Posterior cingulate gyrus (tissue), 11 donors: ENCODE measurements at regions not wholly inside any gene's neighbourhood (a gene's known extent, or its start where the extent isn't known, plus 50 kb on each side); places are given as distances from the start of the nearest gene placed in this dataset.
A peak's percentile ranks its signal among the peaks of the same experiment; 100 is the strongest.
"Not testable (repeated sequence)": the region's sequence is repeated elsewhere in the genome, so short reads cannot be mapped to it uniquely, and the experiment has no call there.

Experiments
- DNase-seq, 10 donors: peaks; one replicate each; pipeline versions ENCODE4 v3.0.0 to v3.0.0-alpha.2; 2020 to 2021; ENCODE audit warnings: mixed read lengths in 3 of 10
- intact Hi-C: fragments of 100-400 bp; cut with DNase I; formaldehyde crosslinking; loops from one replicate; pipeline ENCODE4 v1.15.1; 2023

DNA sequence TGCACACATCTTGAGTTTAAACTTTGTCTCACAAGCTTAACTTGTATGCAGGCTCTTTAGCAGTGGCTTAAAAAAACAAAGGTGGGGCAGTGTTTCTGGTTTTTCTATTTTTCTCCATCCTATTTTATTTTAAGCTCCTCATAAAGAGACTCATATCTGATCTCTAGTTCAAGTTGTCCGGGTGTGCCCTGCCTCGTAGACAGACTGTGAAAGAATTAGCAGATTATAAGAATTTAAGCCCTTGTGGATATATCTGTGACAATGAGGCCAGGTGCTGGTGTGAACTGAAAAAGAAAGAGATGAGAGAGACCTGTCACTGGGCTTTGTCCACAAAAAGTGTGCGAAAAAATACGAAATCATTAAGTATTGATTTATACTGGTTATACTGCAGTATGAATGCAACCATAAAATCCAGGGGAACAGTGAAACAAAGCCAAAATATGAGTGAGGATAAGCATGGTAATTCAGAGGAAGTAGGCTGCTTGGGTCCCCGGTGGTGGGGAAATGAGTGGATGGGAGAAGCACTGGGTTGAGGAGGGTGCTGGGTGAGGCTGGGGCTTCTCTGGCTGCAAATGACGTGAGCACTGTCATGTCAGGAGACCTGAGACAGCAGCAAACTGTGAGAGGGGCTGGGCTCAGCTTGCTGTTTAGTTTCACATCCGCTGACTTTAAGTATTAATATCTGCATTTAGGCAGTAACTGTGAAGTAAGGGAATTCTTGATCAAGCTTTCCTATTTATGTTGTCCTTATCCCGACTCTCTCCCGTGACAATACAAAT is 179.7 kb upstream of the ANKRD55 start:
- peak in 8 of 10 donors; percentile 20 to 89 (median 34) for DNase-seq
- intact Hi-C loops: no loop called here

DNA sequence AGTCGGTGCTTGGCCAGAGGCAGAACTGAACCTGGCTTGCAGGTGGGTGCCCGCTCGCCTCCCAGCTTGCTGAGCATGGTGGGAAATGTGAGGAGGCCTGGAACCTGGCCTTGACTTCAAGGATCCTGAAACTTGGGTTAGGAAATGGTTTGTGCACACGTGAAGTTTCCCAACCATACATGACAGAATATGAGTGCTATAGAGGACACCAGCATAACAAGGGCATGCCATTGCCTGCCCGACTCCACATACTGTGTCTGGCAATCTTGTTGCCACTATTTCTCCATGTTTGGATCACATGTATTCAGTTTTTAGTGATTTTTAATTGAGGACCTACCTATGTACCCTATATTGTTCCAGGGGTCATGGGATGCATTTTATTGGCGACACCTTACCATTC is 177.6 kb upstream of the ANKRD55 start:
- DNase-seq: no peak
- intact Hi-C loops: no loop called here

DNA sequence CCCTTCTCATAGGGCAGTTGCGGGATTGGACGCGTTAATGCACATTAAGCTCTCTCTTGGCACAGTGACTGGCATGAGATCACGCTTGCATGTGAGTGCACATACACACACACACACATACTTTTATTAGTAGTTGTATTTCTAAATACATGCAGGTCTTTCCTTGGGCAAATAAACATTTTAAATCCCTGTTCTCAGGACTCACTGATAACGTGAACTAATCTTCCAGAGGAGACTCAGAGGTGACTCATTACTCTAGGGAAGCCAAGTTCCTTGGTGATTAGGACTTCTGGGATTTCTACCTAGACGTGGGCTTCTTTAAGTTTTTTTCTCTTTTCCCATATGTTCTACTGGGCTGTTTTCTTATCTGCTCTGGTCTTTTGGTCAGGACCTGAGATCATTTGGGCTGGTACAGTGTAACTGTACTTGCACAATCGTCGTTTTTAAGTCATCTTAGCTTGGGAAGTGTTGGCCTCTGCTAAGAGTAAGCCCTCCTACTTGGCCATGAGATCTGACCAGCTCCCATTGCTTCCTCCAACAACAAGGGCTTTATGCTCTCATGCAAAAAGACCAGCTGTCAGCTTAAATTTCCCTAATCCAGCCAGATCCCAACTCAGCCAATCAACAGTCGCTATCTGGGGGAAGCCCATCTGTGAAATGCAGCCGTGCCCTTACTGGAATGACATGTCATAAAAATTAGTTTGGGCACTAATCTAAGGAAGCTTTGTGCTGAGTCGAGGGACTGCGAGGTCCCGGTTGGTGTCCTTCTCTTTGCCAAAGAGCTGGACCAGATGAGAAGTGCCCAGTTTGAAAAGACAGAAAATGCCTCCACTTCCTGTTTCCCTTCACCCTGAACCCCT is 176.4 kb upstream of the ANKRD55 start:
- peak in 1 of 10 donors; percentile 2 for DNase-seq
- intact Hi-C loops: no loop called here

DNA sequence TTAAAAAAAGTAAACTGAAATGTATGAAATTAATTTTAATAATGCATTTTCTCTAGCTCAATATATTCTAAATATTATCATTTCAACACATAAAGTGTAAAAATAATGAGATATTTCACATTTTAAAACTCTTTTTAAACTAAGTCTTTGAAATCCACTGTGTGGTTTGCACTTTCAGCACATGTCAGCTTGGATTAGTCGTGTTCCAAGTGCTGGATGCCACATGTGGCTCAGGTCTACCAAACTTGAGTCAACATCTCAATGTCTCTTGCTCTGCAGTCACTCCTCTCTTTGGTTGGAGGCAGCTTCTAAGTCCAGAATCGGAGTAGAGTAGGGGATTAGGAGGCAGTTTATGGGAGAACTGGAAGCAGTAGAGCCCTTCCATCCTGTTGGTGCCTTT is 173.7 kb upstream of the ANKRD55 start:
- intact Hi-C loops: no loop called here

DNA sequence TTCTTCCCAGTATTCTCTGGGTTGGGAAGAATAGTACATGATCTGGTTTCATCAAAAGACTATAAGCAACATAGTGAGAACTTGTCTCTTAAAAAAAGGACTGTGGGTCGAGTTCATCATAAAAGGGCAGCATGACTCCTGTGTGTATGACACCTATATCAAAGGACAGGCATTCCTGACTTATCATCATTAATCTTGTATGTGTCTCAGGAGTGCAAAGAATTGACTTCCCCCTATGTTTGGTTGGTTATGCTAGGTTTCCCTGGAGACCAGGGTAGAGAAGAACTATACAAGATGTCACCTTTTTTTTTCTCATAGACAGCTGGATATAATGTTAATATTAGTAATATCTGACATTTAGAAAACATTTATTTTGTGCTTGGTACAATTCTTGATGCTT is 173.1 kb upstream of the ANKRD55 start:
- intact Hi-C loops: no loop called here
- no peak for DNase-seq

More for the DNA sequence above, 173.7 kb upstream of the ANKRD55 start:
- DNase-seq: no peak

DNA sequence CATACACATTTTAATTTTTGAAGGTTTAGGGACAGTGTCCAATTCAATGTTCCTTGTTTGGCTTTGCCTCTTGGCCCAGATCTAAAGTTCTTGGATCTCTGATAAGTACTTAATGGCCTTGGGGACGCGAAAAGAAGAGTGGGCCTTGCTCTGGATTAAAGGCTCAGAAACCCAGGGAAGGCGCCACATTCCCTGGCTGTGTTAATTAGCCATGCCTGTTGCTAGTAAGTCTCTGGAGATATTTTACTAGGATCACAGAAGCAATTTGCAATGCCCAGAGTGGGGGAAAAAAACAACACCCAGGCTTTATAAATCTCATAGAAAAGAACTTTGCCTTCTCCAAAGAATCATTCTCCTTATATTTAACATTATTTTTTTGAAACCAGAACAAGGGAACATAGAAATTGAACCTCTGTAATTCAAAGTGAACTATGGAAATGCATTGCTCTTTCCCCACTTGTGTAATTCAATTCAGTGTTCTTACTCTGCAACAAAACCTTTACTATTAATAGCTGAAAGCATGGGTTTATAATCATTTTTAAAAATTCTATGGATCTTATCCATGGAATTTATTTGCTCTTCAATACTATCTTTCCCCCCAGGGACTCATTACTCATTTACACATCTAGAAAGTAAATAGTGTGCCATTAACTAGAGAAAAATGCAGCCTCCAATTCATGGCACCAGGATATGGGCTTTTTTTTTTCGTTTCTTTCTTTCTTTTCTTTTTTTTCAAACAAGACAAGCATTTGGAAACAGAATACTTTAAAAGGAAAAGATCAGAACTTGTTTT is 172.2 kb upstream of the ANKRD55 start:
- DNase-seq: no peak
- intact Hi-C loops: no loop called here

DNA sequence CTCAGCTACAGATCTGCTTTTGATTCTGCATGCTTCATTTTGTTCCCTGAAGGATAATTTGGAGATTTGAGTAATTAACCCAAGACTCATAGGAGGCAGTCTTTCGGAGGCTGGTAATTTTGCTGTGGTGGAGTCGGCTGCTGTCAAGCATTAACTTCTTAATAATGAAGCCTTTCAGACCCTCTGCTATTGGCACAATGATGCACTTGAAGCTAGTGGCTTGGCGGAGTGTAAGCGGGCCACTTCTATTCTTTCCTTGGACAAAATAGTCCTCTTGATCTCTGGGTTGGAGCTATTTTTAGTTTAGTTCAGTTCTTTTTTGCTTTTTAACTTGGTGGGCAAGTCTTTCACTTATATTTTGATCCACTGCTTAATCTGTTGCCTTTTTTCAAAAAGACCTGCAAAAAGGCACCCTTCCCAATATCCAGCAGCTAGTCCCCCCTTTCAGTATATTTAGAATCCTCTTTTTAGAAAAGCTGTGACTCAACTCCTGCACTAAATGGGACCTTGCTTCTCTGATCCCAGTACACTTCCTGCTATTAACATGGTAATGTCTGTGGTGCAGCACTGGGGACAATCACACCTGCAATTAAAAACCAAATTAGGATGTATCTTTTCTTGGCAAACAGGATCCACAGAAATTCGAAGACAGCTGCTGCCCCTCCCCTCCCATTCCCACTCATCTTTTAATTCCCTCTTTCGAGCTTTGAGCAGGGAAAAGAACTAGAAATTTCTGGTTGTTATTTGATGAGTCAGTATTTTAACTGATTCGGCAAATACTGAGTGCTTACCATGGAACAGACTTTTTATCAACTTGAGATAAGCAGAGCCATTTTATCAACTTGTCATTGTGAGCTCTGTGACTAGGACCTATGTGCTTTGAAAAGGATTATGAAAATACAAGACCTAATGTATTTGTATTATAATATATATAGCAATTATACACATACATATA is 169.4 kb upstream of the ANKRD55 start:
- DNase-seq: peak in 3 of 10 donors; percentile 25 to 80 (median 49)
- intact Hi-C loops: no loop called here

DNA sequence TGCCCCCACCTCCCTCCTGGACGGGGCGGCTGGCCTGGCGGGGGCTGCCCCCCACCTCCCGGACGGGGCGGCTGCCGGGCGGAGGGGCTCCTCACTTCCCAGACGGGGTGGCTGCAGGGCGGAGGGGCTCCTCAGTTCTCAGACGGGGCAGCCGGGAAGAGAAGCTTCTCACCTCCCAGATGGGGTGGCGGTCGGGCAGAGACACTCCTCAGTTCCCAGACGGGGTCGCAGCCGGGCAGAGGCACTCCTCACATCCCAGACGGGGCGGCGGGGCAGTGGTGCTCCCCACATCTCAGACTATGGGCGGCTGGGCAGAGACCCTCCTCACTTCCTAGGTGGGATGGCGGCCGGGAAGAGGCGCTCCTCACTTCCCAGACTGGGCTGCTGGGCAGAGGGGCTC is 164.7 kb upstream of the ANKRD55 start:
- peak in 1 of 10 donors; percentile 80 for DNase-seq
- intact Hi-C loops: not testable (repeated sequence)

DNA sequence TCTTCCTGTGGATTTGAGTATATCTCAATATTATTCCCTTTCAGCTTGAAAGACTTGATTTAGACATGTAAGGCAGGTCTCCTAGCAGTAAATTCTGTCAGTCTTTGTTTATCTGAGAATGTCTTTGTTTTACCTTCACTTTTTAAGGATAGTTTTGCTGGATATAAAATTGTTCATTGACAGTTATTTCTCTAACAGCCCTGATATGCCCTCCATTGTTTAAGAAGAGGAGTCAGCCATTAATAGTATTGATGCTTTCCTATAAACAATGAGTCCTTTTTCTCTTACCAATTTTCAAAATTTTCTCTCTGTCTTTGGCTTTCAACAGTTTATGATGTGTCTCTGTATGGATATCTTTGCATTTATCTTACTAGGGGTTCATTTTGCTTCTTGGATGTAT is 163.5 kb upstream of the ANKRD55 start:
- intact Hi-C loops: no loop called here
- DNase-seq: no peak

DNA sequence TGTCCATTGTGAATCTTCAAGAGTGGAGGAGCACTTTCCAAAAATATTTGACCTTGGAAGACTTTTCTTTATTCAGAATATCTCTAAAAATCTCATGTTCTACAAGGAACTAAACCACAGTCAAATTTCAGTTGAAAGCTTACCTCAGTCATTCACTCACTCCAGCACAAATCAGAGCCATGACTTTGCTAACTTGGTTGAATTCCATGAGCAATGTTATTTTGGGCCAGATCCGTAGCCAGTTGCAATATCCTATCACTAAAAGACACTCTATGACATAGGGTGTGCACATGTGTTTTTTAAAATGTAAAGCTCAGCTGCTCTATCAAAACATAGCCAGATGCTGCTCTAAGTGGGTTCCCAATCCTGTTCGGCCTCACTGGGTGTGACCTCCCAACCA is 156.1 kb upstream of the ANKRD55 start:
- intact Hi-C loops: no loop called here
- no peak for DNase-seq

DNA sequence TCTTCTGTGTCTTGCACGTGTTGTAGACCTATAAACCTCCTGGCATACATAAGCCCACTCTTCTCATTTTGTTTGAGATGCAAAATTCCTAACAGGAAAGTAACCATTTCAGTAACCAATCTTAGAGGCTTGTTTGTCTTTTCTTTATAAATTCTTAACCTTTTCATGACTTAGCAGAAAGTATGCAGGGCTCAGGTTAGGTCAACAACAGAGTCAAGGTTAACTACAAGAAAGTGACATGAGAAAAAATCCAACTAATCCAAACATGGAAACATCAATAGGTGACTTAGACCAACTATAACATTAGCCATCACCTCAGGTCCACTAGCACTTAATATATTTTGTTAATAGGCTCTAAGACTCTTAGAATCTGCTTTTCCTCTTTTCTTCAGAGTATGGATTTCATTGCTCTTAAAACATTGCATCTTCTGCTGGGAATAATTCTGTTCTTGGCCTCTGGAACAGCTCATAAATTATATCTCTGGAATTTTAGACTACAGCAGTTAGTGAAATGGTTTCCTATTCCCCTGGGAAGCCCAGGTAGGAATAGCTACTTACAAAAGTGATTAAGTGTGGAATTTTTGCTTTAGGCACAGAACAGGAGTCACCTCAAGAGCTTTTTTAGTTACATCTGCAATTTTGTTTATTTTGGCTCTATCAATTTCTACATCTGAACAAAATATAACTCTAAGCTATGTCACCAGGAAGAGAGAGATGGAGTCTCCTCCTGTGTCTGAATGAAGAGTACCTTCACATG is 155.3 kb upstream of the ANKRD55 start:
- intact Hi-C loops: no loop called here
- no peak for DNase-seq

DNA sequence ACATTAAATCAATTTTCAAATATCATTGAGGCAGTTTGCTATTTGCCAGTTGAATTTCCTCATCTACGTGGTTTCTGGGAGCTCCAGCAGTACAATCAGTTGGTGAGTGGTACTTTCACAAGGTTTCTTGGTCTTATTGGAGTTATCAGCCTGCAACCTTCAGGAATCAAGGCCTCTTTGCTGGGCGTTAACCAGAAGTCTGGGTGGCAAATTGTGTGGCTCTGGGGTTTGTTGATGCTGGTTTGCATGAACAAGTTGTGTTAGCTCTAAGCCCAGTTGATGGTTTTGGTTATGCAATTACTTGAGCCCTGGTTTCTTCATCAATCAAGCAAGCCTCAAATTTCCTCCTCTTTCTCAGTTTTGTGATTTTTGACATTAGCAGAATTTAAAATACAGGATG is 152.9 kb upstream of the ANKRD55 start:
- no peak for DNase-seq
- intact Hi-C loops: no loop called here

DNA sequence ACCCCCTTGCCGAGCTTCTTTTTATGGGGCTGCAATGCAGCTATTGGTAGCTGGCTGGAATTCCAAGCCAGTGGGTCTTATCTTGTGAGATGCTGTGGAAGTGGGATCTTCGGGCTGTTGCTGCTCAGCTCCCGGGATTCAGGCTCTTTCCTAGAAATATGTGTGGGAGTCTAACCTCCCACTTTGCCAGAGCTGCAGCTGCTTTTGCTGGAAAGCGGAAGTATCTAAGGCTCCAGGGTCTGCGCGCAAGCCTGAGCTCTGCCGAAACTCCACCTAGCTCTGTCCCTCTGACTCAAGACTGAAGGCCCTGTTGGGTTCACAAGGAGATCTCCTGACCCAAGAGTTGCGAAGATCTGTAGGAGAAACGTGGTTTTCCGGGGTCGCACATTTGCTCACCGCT is 151.1 kb upstream of the ANKRD55 start:
- intact Hi-C loops: no loop called here
- peak in 2 of 10 donors; percentile 29 to 62 for DNase-seq

DNA sequence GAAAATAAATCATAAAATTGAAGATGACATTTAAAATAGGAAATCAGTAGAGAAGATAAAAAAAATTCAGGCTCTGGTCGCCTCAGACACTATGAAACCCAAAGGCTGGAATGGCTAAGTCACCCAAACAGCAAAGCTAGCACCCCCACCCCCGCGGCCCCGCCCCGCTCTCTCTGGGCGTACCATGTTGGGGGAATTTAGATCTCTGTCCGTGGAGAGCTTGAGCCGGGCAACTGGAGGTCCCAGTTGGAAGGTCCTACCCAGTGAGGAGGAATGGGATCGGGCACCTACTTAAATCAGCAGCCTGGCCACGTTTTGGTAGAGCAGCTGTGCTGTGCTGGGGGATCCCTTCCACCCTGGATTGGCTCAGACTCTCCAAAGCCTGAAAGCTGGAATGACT is 150.6 kb upstream of the ANKRD55 start:
- DNase-seq: peak in 2 of 10 donors; percentile 49 to 63
- intact Hi-C loops: no loop called here

DNA sequence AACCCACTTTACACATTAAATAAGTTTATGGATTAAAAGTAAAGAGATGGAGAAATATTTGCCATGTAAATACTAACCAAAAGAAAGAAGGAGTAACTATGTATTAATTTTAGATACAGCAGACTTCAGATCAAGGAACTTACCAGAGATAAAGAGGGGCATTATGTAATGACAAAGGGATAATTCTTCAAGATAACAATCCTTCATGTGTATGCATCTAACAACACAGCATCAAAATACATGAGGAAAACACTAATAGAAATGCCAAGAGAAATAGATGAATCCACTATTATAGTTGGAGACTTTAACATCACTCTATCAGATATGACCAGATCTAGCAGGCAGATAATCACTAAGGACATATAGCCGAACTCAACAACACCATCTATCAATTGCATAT is 149.8 kb upstream of the ANKRD55 start:
- intact Hi-C loops: no loop called here
- no peak for DNase-seq

DNA sequence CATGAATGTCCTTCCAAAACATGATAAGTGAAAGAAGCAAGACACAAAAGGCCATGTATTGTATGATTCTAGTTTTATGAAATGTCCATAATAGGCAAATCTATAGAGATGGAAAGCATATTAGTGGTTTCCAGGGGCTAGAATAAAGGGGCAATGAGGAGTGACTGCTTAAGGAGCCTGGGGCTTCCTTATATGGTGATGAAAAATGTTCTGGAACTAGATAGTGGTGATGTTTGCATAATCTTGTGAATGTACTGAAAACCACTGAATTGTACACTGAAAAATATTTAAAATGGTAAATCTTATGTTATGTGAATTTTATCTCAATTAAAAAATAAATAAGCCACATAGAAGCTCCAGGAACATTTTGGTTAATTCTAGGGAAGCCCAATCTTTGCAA is 144.4 kb upstream of the ANKRD55 start:
- no peak for DNase-seq
- intact Hi-C loops: no loop called here

DNA sequence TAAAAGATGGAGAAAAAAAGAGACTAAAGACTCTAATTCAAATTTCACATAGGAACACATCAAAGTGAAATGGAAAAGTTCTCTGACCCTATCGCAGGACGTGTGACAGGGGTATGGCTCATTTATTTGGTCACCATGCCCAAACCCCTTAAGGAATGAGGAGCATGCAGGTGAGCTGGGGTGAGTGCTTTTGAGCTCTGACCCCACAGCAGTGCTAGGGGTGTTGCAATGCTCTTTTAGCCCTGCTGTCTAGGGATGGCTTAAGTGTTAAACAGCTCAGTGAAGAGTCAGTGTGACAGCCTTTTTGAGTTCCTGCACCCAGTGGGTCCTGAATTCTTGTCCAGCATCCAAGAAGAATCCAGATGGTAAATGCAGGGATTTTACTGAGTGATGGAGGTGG is 143.0 kb upstream of the ANKRD55 start:
- no peak for DNase-seq

DNA sequence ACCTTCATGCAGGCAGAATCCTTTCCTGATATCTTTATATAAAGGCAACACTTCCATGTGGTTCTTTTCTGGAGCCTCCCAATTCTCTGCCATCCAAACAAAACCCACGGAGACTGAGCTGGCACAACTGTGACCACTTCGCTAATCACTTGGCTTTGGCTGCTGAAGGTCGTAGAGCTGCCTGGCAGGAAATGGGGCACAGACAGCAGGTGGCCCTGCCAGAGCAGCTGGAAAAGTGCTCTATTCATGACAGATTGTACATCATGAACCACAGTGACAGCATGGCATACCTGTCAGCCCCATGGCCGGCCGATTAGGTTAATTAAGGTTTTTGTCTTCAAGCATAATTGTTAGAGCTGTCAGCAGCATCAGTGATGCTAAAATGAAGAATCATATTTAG is 141.9 kb upstream of the ANKRD55 start:
- intact Hi-C loops: no loop called here
- DNase-seq: peak in 1 of 10 donors; percentile 30

More for the DNA sequence above, 143.0 kb upstream of the ANKRD55 start:
- intact Hi-C loops: no loop called here

DNA sequence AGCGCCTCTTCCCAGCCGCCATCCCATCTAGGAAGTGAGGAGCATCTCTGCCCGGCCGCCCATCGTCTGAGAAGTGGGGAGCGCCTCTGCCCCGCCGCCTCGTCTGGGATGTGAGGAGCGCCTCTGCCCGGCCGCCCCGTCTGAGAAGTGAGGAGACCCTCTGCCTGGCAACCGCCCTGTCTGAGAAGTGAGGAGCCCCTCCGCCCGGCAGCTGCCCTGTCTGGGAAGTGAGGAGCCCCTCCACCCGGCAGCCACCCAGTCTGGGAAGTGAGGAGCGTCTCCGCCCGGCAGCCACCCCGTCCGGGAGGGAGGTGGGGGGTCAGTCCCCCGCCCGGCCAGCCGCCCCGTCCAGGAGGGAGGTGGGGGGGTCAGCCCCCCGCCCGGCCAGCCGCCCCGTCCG is 139.4 kb upstream of the ANKRD55 start:
- peak in 2 of 10 donors; percentile 74 to 80 for DNase-seq
- intact Hi-C loops: not testable (repeated sequence)
